Transverse colon (tissue), 4 donors: ENCODE measurements at regions not wholly inside any gene's neighbourhood (a gene's known extent, or its start where the extent isn't known, plus 50 kb on each side); places are given as distances from the start of the nearest gene placed in this dataset.

Experiments
- POLR2A ChIP-seq: fragments of 450-650 bp; IDR thresholded peaks from one replicate; pipeline ENCODE4 v1.6.1; 2016; ENCODE audit warnings: antibody characterized with exemption, mild to moderate bottlenecking, moderate library complexity
- POLR2AphosphoS5 ChIP-seq, 3 donors: sonication (generic); formaldehyde crosslinking; IDR thresholded peaks; one replicate each; pipeline ENCODE4 v1.6.1; 2016; ENCODE audit warnings: antibody characterized with exemption in 3 of 3
- TF ChIP-seq, protein P1 (sequence below), 5 experiments: fragments of 200-600 bp in 3 of 5; fragments of 450-650 bp in 2 of 5; sonication (generic) in 3 of 5; IDR thresholded peaks; 1 replicate in 2 of 5; 2 replicates in 3 of 5; pipeline ENCODE4 v1.5.1; 2016 to 2017; ENCODE audit warnings: antibody characterized with exemption in 5 of 5, inconsistent platforms in 3 of 5, mild to moderate bottlenecking in 2 of 5, moderate library complexity in 1 of 5

DNA sequence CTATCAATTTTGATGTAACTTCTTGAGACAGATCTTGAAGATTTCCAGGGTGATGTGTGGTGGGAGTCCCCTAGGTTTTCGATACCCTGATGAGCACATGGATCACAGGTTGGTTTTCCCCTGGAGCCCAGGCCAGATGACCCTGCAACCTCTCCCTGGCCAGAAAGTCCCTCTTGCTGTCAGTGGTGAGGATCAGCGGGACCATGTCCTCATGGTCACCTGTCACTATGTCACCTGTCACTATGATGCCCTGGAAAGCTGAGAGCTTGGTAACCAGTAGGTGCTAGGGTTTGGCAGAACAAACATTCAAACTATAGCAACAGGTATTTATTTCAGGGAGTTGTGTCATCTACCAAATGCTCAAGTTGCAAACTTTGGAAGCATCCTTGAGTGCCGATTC lies 197.9 kb downstream of the ARHGAP12 start:
- no peak for TF ChIP-seq POLR2AphosphoS5 (IDR thresholded peaks at IDR 0.05)
- TF ChIP-seq, protein P1, sequence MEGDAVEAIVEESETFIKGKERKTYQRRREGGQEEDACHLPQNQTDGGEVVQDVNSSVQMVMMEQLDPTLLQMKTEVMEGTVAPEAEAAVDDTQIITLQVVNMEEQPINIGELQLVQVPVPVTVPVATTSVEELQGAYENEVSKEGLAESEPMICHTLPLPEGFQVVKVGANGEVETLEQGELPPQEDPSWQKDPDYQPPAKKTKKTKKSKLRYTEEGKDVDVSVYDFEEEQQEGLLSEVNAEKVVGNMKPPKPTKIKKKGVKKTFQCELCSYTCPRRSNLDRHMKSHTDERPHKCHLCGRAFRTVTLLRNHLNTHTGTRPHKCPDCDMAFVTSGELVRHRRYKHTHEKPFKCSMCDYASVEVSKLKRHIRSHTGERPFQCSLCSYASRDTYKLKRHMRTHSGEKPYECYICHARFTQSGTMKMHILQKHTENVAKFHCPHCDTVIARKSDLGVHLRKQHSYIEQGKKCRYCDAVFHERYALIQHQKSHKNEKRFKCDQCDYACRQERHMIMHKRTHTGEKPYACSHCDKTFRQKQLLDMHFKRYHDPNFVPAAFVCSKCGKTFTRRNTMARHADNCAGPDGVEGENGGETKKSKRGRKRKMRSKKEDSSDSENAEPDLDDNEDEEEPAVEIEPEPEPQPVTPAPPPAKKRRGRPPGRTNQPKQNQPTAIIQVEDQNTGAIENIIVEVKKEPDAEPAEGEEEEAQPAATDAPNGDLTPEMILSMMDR (IDR thresholded peaks at IDR 0.05), result no peak
- no peak for TF ChIP-seq POLR2A
